ENCODE measurements at regions not wholly inside any gene's neighbourhood (a gene's known extent, or its start where the extent isn't known, plus 50 kb on each side); places are given as distances from the start of the nearest gene placed in this dataset.

DNA sequence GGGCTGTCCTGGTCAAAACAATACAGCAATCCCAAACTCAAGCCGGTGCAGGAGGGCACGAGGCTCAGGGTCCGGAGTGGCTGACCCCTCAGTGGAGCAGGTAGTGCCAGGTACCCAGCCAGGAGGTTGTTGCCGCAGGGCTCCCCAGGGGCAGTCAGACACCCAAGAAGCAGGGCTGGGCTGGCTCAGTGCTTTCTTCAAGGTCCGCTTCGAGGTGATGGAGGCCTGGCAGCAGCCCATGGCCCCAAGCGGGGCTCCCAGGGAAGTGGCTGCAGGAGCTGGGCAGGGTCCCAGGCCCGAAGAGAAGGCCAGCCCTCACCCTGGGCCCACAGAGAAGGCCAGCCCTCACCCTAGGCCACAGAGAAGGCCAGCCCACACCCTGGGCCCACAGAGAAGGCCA is 55.3 kb upstream of the COPS8 start:
- DNase-seq (ENCODE audit: low spot score) = no peak

- no peak for DNase-seq (ENCODE audit: low spot score)
Observed at GRCh38 chr2:237033536-237034060, 52.1 kb upstream of the COPS8 start.

- DNase-seq (ENCODE audit: low spot score) = no peak
Observed at GRCh38 chr2:237035781-237036475, 49.8 kb upstream of the COPS8 start.

Measured in umbilical cord (tissue), 1 donor.